NCI-H1436 (cell line): ENCODE measurements at regions not wholly inside any gene's neighbourhood (a gene's known extent, or its start where the extent isn't known, plus 50 kb on each side); places are given as distances from the start of the nearest gene placed in this dataset.
"Not testable (repeated sequence)": the region's sequence is repeated elsewhere in the genome, so short reads cannot be mapped to it uniquely, and the experiment has no call there.

ENCODE experiments used
- DNase-seq: peaks from one replicate; lab custom pipeline; 2025; lab: John Stamatoyannopoulos, UW

- no peak for DNase-seq
Observed at GRCh38 chr13:53285896-53286430, 257.4 kb downstream of the OLFM4 start.

- DNase-seq: no peak
Observed at GRCh38 chr13:53298396-53298795, 269.8 kb downstream of the OLFM4 start.

GRCh38 chr13:53301449-53301848 lies 272.8 kb downstream of the OLFM4 start:
- no peak for DNase-seq

- DNase-seq: not testable (repeated sequence)
Observed at GRCh38 chr13:53305419-53305818, 276.8 kb downstream of the OLFM4 start.

- peak; percentile 2 for DNase-seq
Observed at GRCh38 chr13:53310786-53311185, 282.2 kb downstream of the OLFM4 start.

GRCh38 chr13:53311561-53311960 lies 282.9 kb downstream of the OLFM4 start:
- no peak for DNase-seq

GRCh38 chr13:53321296-53321801 lies 292.7 kb downstream of the OLFM4 start:
- no peak for DNase-seq

- no peak for DNase-seq
Observed at GRCh38 chr13:53324656-53325055, 296.0 kb downstream of the OLFM4 start.

- DNase-seq: no peak
Observed at GRCh38 chr13:53326716-53327115, 298.1 kb downstream of the OLFM4 start.

- DNase-seq: no peak
Observed at GRCh38 chr13:53327680-53328315, 299.2 kb downstream of the OLFM4 start.

- DNase-seq: no peak
Observed at GRCh38 chr13:53336441-53337160, 308.0 kb downstream of the OLFM4 start.

- no peak for DNase-seq
Observed at GRCh38 chr13:53338760-53339159, 310.1 kb downstream of the OLFM4 start.

- no peak for DNase-seq
Observed at GRCh38 chr13:53340505-53341143, 312.0 kb downstream of the OLFM4 start.

GRCh38 chr13:53341144-53341510 lies 312.5 kb downstream of the OLFM4 start:
- DNase-seq: no peak

- no peak for DNase-seq
Observed at GRCh38 chr13:53342623-53343360, 314.2 kb downstream of the OLFM4 start.

GRCh38 chr13:53343361-53343744 lies 314.7 kb downstream of the OLFM4 start:
- DNase-seq: no peak

- no peak for DNase-seq
Observed at GRCh38 chr13:53351021-53351420, 322.4 kb downstream of the OLFM4 start.

GRCh38 chr13:53357582-53357981 lies 329.0 kb downstream of the OLFM4 start:
- no peak for DNase-seq

GRCh38 chr13:53368948-53369347 lies 340.3 kb downstream of the OLFM4 start:
- DNase-seq: no peak

GRCh38 chr13:53379485-53379884 lies 350.9 kb downstream of the OLFM4 start:
- no peak for DNase-seq

- peak; percentile 2 for DNase-seq
Observed at GRCh38 chr13:53382008-53382407, 353.4 kb downstream of the OLFM4 start.

- no peak for DNase-seq
Observed at GRCh38 chr13:53398051-53398450, 369.4 kb downstream of the OLFM4 start.
